Ishikawa (cell line): ENCODE measurements at regions not wholly inside any gene's neighbourhood (a gene's known extent, or its start where the extent isn't known, plus 50 kb on each side); places are given as distances from the start of the nearest gene placed in this dataset.

Experiments used
- CEBPB ChIP-seq: IDR thresholded peaks from 2 replicates; pipeline ENCODE4 v1.6.1; 2012
- CREB1 ChIP-seq: IDR thresholded peaks from 2 replicates; pipeline ENCODE4 v1.6.1; 2012; ENCODE audit warnings: low read depth
- EGR1 ChIP-seq: IDR thresholded peaks from 2 replicates; pipeline ENCODE4 v1.6.1; 2012
- EP300 ChIP-seq: IDR thresholded peaks from 2 replicates; pipeline ENCODE4 v1.6.1; 2012; ENCODE audit warnings: borderline replicate concordance
- MAX ChIP-seq: IDR thresholded peaks from 2 replicates; pipeline ENCODE4 v1.6.1; 2012
- RAD21 ChIP-seq: IDR thresholded peaks from 2 replicates; pipeline ENCODE4 v1.6.1; 2012; ENCODE audit warnings: low read depth
- TAF1 ChIP-seq: IDR thresholded peaks from 2 replicates; pipeline ENCODE4 v1.6.1; 2012; ENCODE audit warnings: low read depth, mild to moderate bottlenecking
- YY1 ChIP-seq: IDR thresholded peaks from 2 replicates; pipeline ENCODE4 v1.6.1; 2012; ENCODE audit warnings: low read depth
- TF ChIP-seq, protein P1 (sequence below): IDR thresholded peaks from 2 replicates; pipeline ENCODE4 v1.6.1; 2012; ENCODE audit warnings: low read depth, mild to moderate bottlenecking

DNA sequence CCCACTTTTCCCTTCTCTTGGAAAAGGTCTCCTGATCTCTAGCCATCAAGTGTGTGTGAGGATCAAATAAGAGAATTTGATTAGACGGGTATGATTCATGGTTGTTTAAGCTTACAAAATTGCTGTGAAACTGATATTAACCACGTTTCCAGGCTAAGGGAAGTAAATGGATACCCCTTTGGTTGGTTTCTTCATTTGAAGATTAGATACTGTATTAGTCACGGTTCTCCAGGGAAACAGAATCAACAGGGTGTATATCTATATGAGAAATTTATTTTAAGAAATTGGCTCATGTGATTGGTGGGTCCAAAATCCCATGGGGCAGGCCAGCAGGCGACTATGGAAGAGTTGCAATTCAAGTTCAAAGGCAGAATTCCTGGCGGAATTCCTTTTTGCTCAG, 112.7 kb upstream of the SELENOK start:
- TF ChIP-seq, protein P1, sequence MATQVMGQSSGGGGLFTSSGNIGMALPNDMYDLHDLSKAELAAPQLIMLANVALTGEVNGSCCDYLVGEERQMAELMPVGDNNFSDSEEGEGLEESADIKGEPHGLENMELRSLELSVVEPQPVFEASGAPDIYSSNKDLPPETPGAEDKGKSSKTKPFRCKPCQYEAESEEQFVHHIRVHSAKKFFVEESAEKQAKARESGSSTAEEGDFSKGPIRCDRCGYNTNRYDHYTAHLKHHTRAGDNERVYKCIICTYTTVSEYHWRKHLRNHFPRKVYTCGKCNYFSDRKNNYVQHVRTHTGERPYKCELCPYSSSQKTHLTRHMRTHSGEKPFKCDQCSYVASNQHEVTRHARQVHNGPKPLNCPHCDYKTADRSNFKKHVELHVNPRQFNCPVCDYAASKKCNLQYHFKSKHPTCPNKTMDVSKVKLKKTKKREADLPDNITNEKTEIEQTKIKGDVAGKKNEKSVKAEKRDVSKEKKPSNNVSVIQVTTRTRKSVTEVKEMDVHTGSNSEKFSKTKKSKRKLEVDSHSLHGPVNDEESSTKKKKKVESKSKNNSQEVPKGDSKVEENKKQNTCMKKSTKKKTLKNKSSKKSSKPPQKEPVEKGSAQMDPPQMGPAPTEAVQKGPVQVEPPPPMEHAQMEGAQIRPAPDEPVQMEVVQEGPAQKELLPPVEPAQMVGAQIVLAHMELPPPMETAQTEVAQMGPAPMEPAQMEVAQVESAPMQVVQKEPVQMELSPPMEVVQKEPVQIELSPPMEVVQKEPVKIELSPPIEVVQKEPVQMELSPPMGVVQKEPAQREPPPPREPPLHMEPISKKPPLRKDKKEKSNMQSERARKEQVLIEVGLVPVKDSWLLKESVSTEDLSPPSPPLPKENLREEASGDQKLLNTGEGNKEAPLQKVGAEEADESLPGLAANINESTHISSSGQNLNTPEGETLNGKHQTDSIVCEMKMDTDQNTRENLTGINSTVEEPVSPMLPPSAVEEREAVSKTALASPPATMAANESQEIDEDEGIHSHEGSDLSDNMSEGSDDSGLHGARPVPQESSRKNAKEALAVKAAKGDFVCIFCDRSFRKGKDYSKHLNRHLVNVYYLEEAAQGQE = no peak
- TF ChIP-seq RAD21 (no peak), EGR1 (no peak), TAF1 (no peak), CREB1 (no peak), YY1 (no peak), MAX (no peak), CEBPB (no peak), EP300 (no peak)
